HEK293 (cell line): ENCODE measurements at regions not wholly inside any gene's neighbourhood (a gene's known extent, or its start where the extent isn't known, plus 50 kb on each side); places are given as distances from the start of the nearest gene placed in this dataset.

Experiments used
- ATF2 ChIP-seq: fragments of 450-650 bp; formaldehyde crosslinking; IDR thresholded peaks from 2 replicates; pipeline ENCODE4 v1.5.1; 2016; ENCODE audit warnings: missing biosample characterization, missing genetic modification characterization, low read depth
- CTCF ChIP-seq: fragments of 450-650 bp; formaldehyde crosslinking; IDR thresholded peaks from 2 replicates; pipeline ENCODE4 v1.5.1; 2016; ENCODE audit warnings: missing biosample characterization, missing genetic modification characterization
- MEIS1 ChIP-seq: sonication (generic); formaldehyde crosslinking; IDR thresholded peaks from 2 replicates; pipeline ENCODE4 v1.8.1; 2022; ENCODE audit warnings: missing genetic modification reagents, mild to moderate bottlenecking, borderline replicate concordance
- ZNF133 ChIP-seq: fragments of 450-650 bp; formaldehyde crosslinking; IDR thresholded peaks from 2 replicates; pipeline ENCODE4 v1.5.1; 2016; ENCODE audit warnings: missing biosample characterization, missing genetic modification characterization
- ZNF18 ChIP-seq: fragments of 450-650 bp; formaldehyde crosslinking; IDR thresholded peaks from 2 replicates; pipeline ENCODE4 v1.5.1; 2016; ENCODE audit warnings: missing biosample characterization, missing genetic modification characterization
- ZNF274 ChIP-seq, 2 experiments: fragments of 200-500 bp in 1 of 2; fragments of 450-650 bp in 1 of 2; sonication (Bioruptor generic) in 1 of 2; formaldehyde crosslinking in 1 of 2; IDR thresholded peaks; 2 replicates each; pipeline versions ENCODE4 v1.5.1 to v1.6.1; 2014 to 2016; ENCODE audit warnings: borderline replicate concordance in 1 of 2, inconsistent platforms in 1 of 2, low read length in 1 of 2, missing biosample characterization in 1 of 2, missing genetic modification characterization in 1 of 2
- ZNF398 ChIP-seq: fragments of 450-650 bp; formaldehyde crosslinking; IDR thresholded peaks from 2 replicates; pipeline ENCODE4 v1.5.1; 2017; ENCODE audit warnings: missing biosample characterization, missing genetic modification characterization
- ZNF473 ChIP-seq: fragments of 450-650 bp; formaldehyde crosslinking; IDR thresholded peaks from 2 replicates; pipeline ENCODE4 v1.5.1; 2017; ENCODE audit warnings: missing biosample characterization, missing genetic modification characterization
- ZNF521 ChIP-seq: fragments of 450-650 bp; formaldehyde crosslinking; IDR thresholded peaks from 2 replicates; pipeline ENCODE4 v1.5.1; 2017; ENCODE audit warnings: missing biosample characterization, mild to moderate bottlenecking, missing genetic modification characterization
- ZNF785 ChIP-seq: fragments of 450-650 bp; formaldehyde crosslinking; IDR thresholded peaks from 2 replicates; pipeline ENCODE4 v1.5.1; 2016; ENCODE audit warnings: missing biosample characterization, missing genetic modification characterization

- TF ChIP-seq CTCF (tag by site-specific recombination) (no peak), ZNF133 (tag by site-specific recombination) (no peak), ZNF521 (tag by site-specific recombination) (no peak), ZNF398 (tag by site-specific recombination) (no peak), ZNF473 (tag by site-specific recombination) (no peak), MEIS1 (CRISPR knock-in tag) (no peak), ZNF785 (no peak), ZNF18 (no peak), ATF2 (tag by site-specific recombination) (no peak), ZNF274 (IDR thresholded peaks at IDR 0.05; ENCODE audit: low read length) (no peak), ZNF274 (tag by site-specific recombination; IDR thresholded peaks at IDR 0.05; ENCODE audit: borderline replicate concordance) (no peak)
Observed at GRCh38 chr18:68150961-68151360, 563.9 kb downstream of the TMX3 start.
